CD14-positive monocyte (primary cell): ENCODE measurements at regions not wholly inside any gene's neighbourhood (a gene's known extent, or its start where the extent isn't known, plus 50 kb on each side); places are given as distances from the start of the nearest gene placed in this dataset.

Experiments used
- DNase-seq, 3 donors: peaks; one replicate each; pipeline ENCODE4 v3.0.0-alpha.2; 2011 to 2022
- H2AFZ ChIP-seq: 2 replicates; pipeline ENCODE4 v1.6.0; 2012; ENCODE audit warnings: mild to moderate bottlenecking, low read depth, low read length, inconsistent platforms; ENCODE audit not compliant: insufficient read depth, poor library complexity, severe bottlenecking
- H3K27ac ChIP-seq, 2 donors: 1 replicate in 1 of 2; 2 replicates in 1 of 2; pipeline ENCODE4 v1.5.1; 2012 to 2013; ENCODE audit warnings: low read length in 2 of 2, control low read depth in 1 of 2, inconsistent platforms in 1 of 2, low read depth in 1 of 2, mild to moderate bottlenecking in 1 of 2
- H3K27me3 ChIP-seq, 2 donors: one replicate each; pipeline versions ENCODE4 v1.6.0 to v1.6.1; 2011 to 2013; ENCODE audit warnings: low read length in 2 of 2; ENCODE audit not compliant: control insufficient read depth in 2 of 2, insufficient read depth in 2 of 2
- H3K36me3 ChIP-seq, 2 donors: replicated peaks in 1 of 2; 1 replicate in 1 of 2; 2 replicates in 1 of 2; pipeline versions ENCODE4 v1.5.1 to v1.6.1; 2012 to 2013; ENCODE audit warnings: low read length in 2 of 2, control low read depth in 1 of 2, inconsistent platforms in 1 of 2, mild to moderate bottlenecking in 1 of 2; ENCODE audit not compliant: insufficient read depth in 2 of 2, control insufficient read depth in 1 of 2
- H3K4me1 ChIP-seq, 2 donors: 1 replicate in 1 of 2; 2 replicates in 1 of 2; pipeline versions ENCODE4 v1.5.1 to v1.6.1; 2012 to 2013; ENCODE audit warnings: low read length in 2 of 2, control low read depth in 1 of 2, inconsistent platforms in 1 of 2, mild to moderate bottlenecking in 1 of 2, moderate library complexity in 1 of 2; ENCODE audit not compliant: insufficient read depth in 2 of 2, control insufficient read depth in 1 of 2
- H3K4me2 ChIP-seq: replicated peaks from 2 replicates; pipeline ENCODE3; 2012; ENCODE audit warnings: low read length, moderate library complexity, mild to moderate bottlenecking; ENCODE audit not compliant: poor library complexity, severe bottlenecking; ENCODE audit errors: extremely low read depth
- H3K4me3 ChIP-seq, 3 experiments: fragments of 200-600 bp in 1 of 3; sonication (generic) in 1 of 3; replicated peaks in 1 of 3; 1 replicate in 2 of 3; 2 replicates in 1 of 3; pipeline ENCODE4 v1.5.1; 2011 to 2013; ENCODE audit warnings: low read length in 3 of 3, mild to moderate bottlenecking in 3 of 3, control low read depth in 2 of 3, low read depth in 2 of 3, inconsistent platforms in 1 of 3, moderate library complexity in 1 of 3
- H3K79me2 ChIP-seq: 2 replicates; pipeline ENCODE4 v1.6.0; 2012; ENCODE audit warnings: mild to moderate bottlenecking, control low read depth, inconsistent platforms, low read length, moderate library complexity; ENCODE audit not compliant: insufficient read depth
- H3K9ac ChIP-seq: 2 replicates; pipeline ENCODE4 v1.6.0; 2017; ENCODE audit warnings: low read length, mild to moderate bottlenecking; ENCODE audit not compliant: insufficient read depth, poor library complexity, severe bottlenecking
- H3K9me3 ChIP-seq, 2 donors: replicated peaks in 1 of 2; 1 replicate in 1 of 2; 2 replicates in 1 of 2; pipeline versions ENCODE4 v1.5.1 to v1.6.1; 2012 to 2013; ENCODE audit warnings: low read length in 2 of 2, control low read depth in 1 of 2; ENCODE audit not compliant: control insufficient read depth in 1 of 2, insufficient read depth in 1 of 2
- H4K20me1 ChIP-seq: 2 replicates; pipeline ENCODE4 v1.6.0; 2012; ENCODE audit warnings: mild to moderate bottlenecking, low read length, control low read depth, moderate library complexity; ENCODE audit not compliant: insufficient read depth
- H3K27ac Mint-ChIP-seq, 7 donors: one replicate each; pipeline ENCODE4 v1.8.0; 2020; ENCODE audit warnings: mild to moderate bottlenecking in 7 of 7, mixed read lengths in 7 of 7, moderate library complexity in 6 of 7, inconsistent platforms in 2 of 7
- H3K27me3 Mint-ChIP-seq, 3 donors: one replicate each; pipeline ENCODE4 v1.8.0; 2021 to 2022; ENCODE audit warnings: low read depth in 3 of 3, mild to moderate bottlenecking in 3 of 3, mixed read lengths in 3 of 3, moderate library complexity in 3 of 3, inconsistent platforms in 1 of 3
- H3K36me3 Mint-ChIP-seq, 2 donors: one replicate each; pipeline ENCODE4 v1.8.0; 2020; ENCODE audit warnings: mixed read lengths in 2 of 2, inconsistent platforms in 1 of 2, mild to moderate bottlenecking in 1 of 2
- H3K4me1 Mint-ChIP-seq: one replicate; pipeline ENCODE4 v1.8.0; 2020; ENCODE audit warnings: mild to moderate bottlenecking, mixed read lengths
- H3K4me3 Mint-ChIP-seq, 2 donors: one replicate each; pipeline ENCODE4 v1.8.0; 2020; ENCODE audit warnings: mild to moderate bottlenecking in 2 of 2, mixed read lengths in 2 of 2, moderate library complexity in 1 of 2
- H3K9me3 Mint-ChIP-seq, 7 donors: one replicate each; pipeline ENCODE4 v1.8.0; 2020 to 2022; ENCODE audit warnings: mixed read lengths in 7 of 7, mild to moderate bottlenecking in 6 of 7, moderate library complexity in 6 of 7, inconsistent platforms in 2 of 7
- WGBS: methylation state at CpG from one replicate; pipeline ENCODE4 v1.1.5; 2013; ENCODE audit warnings: missing lambda C conversion rate; ENCODE audit not compliant: insufficient coverage; 5-methylcytosine and 5-hydroxymethylcytosine counted together
- intact Hi-C, 2 donors: fragments of 100-400 bp; cut with micrococcal nuclease; formaldehyde crosslinking; loops; one replicate each; pipeline versions ENCODE4 v1.15.0 to v1.15.1; 2023
- TF ChIP-seq, protein P1 (sequence below): fragments of 200-600 bp; IDR thresholded peaks from one replicate; pipeline ENCODE4 v1.8.0; 2022; ENCODE audit warnings: antibody characterized with exemption, mild to moderate bottlenecking

- intact Hi-C loops = no loop called here
These were observed 1650.0 kb upstream of the CDH6 start for GRCh38 chr5:29543501-29543900.

GRCh38 chr5:29524227-29524626, 1669.3 kb upstream of the CDH6 start:
- intact Hi-C loops = no loop called here
- no peak overlapping the region for H3K4me2 ChIP-seq
- no peaks in the 10 kb centered on the region for H3K36me3 ChIP-seq
- H3K27ac ChIP-seq = no peak overlapping the region
- TF ChIP-seq, protein P1, sequence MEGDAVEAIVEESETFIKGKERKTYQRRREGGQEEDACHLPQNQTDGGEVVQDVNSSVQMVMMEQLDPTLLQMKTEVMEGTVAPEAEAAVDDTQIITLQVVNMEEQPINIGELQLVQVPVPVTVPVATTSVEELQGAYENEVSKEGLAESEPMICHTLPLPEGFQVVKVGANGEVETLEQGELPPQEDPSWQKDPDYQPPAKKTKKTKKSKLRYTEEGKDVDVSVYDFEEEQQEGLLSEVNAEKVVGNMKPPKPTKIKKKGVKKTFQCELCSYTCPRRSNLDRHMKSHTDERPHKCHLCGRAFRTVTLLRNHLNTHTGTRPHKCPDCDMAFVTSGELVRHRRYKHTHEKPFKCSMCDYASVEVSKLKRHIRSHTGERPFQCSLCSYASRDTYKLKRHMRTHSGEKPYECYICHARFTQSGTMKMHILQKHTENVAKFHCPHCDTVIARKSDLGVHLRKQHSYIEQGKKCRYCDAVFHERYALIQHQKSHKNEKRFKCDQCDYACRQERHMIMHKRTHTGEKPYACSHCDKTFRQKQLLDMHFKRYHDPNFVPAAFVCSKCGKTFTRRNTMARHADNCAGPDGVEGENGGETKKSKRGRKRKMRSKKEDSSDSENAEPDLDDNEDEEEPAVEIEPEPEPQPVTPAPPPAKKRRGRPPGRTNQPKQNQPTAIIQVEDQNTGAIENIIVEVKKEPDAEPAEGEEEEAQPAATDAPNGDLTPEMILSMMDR = no peak
- peaks cover 0 to 1% (median 0%) of the 10 kb centered on the region in 3 donors for H3K27me3 Mint-ChIP-seq
- peaks cover 0 to 15% (median 4%) of the 10 kb centered on the region in 7 donors for H3K9me3 Mint-ChIP-seq
- H3K4me3 ChIP-seq = no peak overlapping the region
- H3K79me2 ChIP-seq = no peaks in the 10 kb centered on the region
- H3K4me1 ChIP-seq = no peaks in the 10 kb centered on the region
- 80% methylated on average over 1 of the region's 2 CpGs for WGBS
- H2AFZ ChIP-seq = no peak overlapping the region
- no peak overlapping the region for H3K27ac Mint-ChIP-seq
- H4K20me1 ChIP-seq = no peaks in the 10 kb centered on the region
- no peaks in the 10 kb centered on the region for H3K36me3 Mint-ChIP-seq
- H3K9me3 ChIP-seq = peaks cover 0 to 3% of the 10 kb centered on the region in 2 donors
- H3K27me3 ChIP-seq = no peaks in the 10 kb centered on the region
- H3K4me1 Mint-ChIP-seq = no peaks in the 10 kb centered on the region
- H3K4me3 Mint-ChIP-seq = no peak overlapping the region
- no peak for DNase-seq
- no peak overlapping the region for H3K9ac ChIP-seq

More at GRCh38 chr5:29543501-29543900, 1650.0 kb upstream of the CDH6 start:
- H3K27me3 Mint-ChIP-seq = peaks cover 0 to 2% (median 0%) of the 10 kb centered on the region in 3 donors
- no peak overlapping the region for H3K27ac Mint-ChIP-seq
- no peak overlapping the region for H3K4me2 ChIP-seq
- WGBS = 80% methylated on average over 1 of the region's 2 CpGs
- TF ChIP-seq, protein P1 = no peak
- no peaks in the 10 kb centered on the region for H4K20me1 ChIP-seq
- DNase-seq = no peak
- no peaks in the 10 kb centered on the region for H3K4me1 ChIP-seq
- H3K4me1 Mint-ChIP-seq = no peaks in the 10 kb centered on the region
- H3K9me3 Mint-ChIP-seq = peaks cover 0 to 21% (median 13%) of the 10 kb centered on the region in 7 donors
- no peaks in the 10 kb centered on the region for H3K27me3 ChIP-seq
- no peak overlapping the region for H3K4me3 ChIP-seq
- no peaks in the 10 kb centered on the region for H3K36me3 ChIP-seq
- H3K79me2 ChIP-seq = no peaks in the 10 kb centered on the region
- no peaks in the 10 kb centered on the region for H3K36me3 Mint-ChIP-seq
- H3K4me3 Mint-ChIP-seq = no peak overlapping the region
- no peak overlapping the region for H3K27ac ChIP-seq
- no peak overlapping the region for H2AFZ ChIP-seq
- H3K9ac ChIP-seq = no peak overlapping the region
- H3K9me3 ChIP-seq = peaks cover 16 to 26% of the 10 kb centered on the region in 2 donors
